Activated CD4-positive, alpha-beta T cell treated with anti-CD3 and anti-CD28 coated beads, Interleukin-2, Interleukin-6, amounts not matched to agents 100 ng/mL and 50 ng/mL, durations not matched to agents 16 hours and 8 hours (primary cell): ENCODE measurements at regions not wholly inside any gene's neighbourhood (a gene's known extent, or its start where the extent isn't known, plus 50 kb on each side); places are given as distances from the start of the nearest gene placed in this dataset.

Experiments used
- DNase-seq: peaks from one replicate; pipeline ENCODE4 v3.0.0-alpha.2; 2020

- no peak for DNase-seq
These were observed 230.8 kb upstream of the TBC1D5 start for GRCh38 chr3:17972959-17973906.

- DNase-seq = no peak
These were observed 230.0 kb upstream of the TBC1D5 start for GRCh38 chr3:17972476-17972875.

- no peak for DNase-seq
These were observed 229.6 kb upstream of the TBC1D5 start for GRCh38 chr3:17972030-17972429.

- DNase-seq = no peak
These were observed 227.6 kb upstream of the TBC1D5 start for GRCh38 chr3:17969985-17970568.

- DNase-seq = no peak
These were observed 226.8 kb upstream of the TBC1D5 start for GRCh38 chr3:17969244-17969643.

- no peak for DNase-seq
These were observed 225.6 kb upstream of the TBC1D5 start for GRCh38 chr3:17967953-17968607.

- no peak for DNase-seq
These were observed 224.7 kb upstream of the TBC1D5 start for GRCh38 chr3:17967111-17967510.

- DNase-seq = no peak
These were observed 222.9 kb upstream of the TBC1D5 start for GRCh38 chr3:17965331-17965730.

- DNase-seq = no peak
These were observed 221.7 kb upstream of the TBC1D5 start for GRCh38 chr3:17964108-17964507.

- no peak for DNase-seq
These were observed 213.0 kb upstream of the TBC1D5 start for GRCh38 chr3:17955411-17955810.

GRCh38 chr3:17954801-17955200 is 212.4 kb upstream of the TBC1D5 start:
- no peak for DNase-seq

- DNase-seq = no peak
These were observed 208.8 kb upstream of the TBC1D5 start for GRCh38 chr3:17951241-17951640.

GRCh38 chr3:17949101-17949500 is 206.7 kb upstream of the TBC1D5 start:
- DNase-seq = no peak

GRCh38 chr3:17947833-17948232 is 205.4 kb upstream of the TBC1D5 start:
- DNase-seq = no peak

- DNase-seq = no peak
These were observed 204.2 kb upstream of the TBC1D5 start for GRCh38 chr3:17946619-17947018.

- no peak for DNase-seq
These were observed 203.5 kb upstream of the TBC1D5 start for GRCh38 chr3:17945799-17946399.

- no peak for DNase-seq
These were observed 202.8 kb upstream of the TBC1D5 start for GRCh38 chr3:17945018-17945798.

- DNase-seq = no peak
These were observed 200.4 kb upstream of the TBC1D5 start for GRCh38 chr3:17942856-17943255.

GRCh38 chr3:17941766-17942165 is 199.3 kb upstream of the TBC1D5 start:
- DNase-seq = no peak

GRCh38 chr3:17941152-17941551 is 198.7 kb upstream of the TBC1D5 start:
- no peak for DNase-seq

GRCh38 chr3:17939157-17939556 is 196.7 kb upstream of the TBC1D5 start:
- no peak for DNase-seq

- DNase-seq = no peak
These were observed 195.9 kb upstream of the TBC1D5 start for GRCh38 chr3:17938313-17938712.
